HCT116 (cell line): ENCODE measurements at regions not wholly inside any gene's neighbourhood (a gene's known extent, or its start where the extent isn't known, plus 50 kb on each side); places are given as distances from the start of the nearest gene placed in this dataset.

Experiments
- ATAC-seq: fragments of 200-7000 bp; cut with Tn5 transposase; 2 replicates; pipeline ENCODE4 v1.9.1; 2020; ENCODE audit warnings: mild to moderate bottlenecking, moderate library complexity
- BruUV-seq: library from RNA; stranded (reverse); fragments of 400-500 nt; replicated peaks from 2 replicates; lab custom pipeline; 2021; lab: Mats Ljungman, UMichigan
- CTCF ChIA-PET: fragments of 300-600 bp; sonication (Branson Sonifier 250); formaldehyde crosslinking; loops from one replicate; lab custom pipeline; 2021; ENCODE audit warnings: antibody characterized with exemption; lab: Charles Lee
- POLR2A ChIA-PET: fragments of 300-600, 350-600 bp; sonication (Branson Sonifier 250); formaldehyde crosslinking; loops from one replicate; lab custom pipeline; 2021; ENCODE audit warnings: antibody characterized with exemption; lab: Charles Lee
- RAD21 ChIA-PET, 2 experiments: fragments of 300-600 bp; sonication (Branson Sonifier 250); formaldehyde crosslinking; loops; one replicate each; lab custom pipeline; 2023; ENCODE audit warnings: low total read pairs in 2 of 2; ENCODE audit not compliant: uncharacterized antibody in 2 of 2, unreplicated experiment in 2 of 2, low non-redundant PET in 1 of 2; lab: Charles Lee
- DNase-seq: peaks from one replicate; pipeline ENCODE4 v3.0.0-alpha.2; 2010; ENCODE audit warnings: low read depth, low spot score
- H2AFZ ChIP-seq: fragments of 200-600 bp; shearing (Covaris generic), sonication (generic); 2 replicates; pipeline ENCODE4 v1.6.1; 2017; ENCODE audit warnings: low read depth, mixed run types, mixed read lengths, antibody characterized with exemption, low read length; ENCODE audit not compliant: poor library complexity, severe bottlenecking
- H3K27ac ChIP-seq: 2 replicates; pipeline ENCODE4 v1.5.1; 2012; ENCODE audit warnings: low read depth, low read length
- H3K27me3 ChIP-seq: fragments of 200-600 bp; sonication (generic); 2 replicates; pipeline ENCODE4 v1.6.1; 2016; ENCODE audit warnings: mixed run types, low read length, mixed read lengths; ENCODE audit not compliant: insufficient read depth
- H3K36me3 ChIP-seq, 2 experiments: fragments of 200-500 bp in 1 of 2; fragments of 200-600 bp in 1 of 2; sonication (Bioruptor generic) in 1 of 2; sonication (generic) in 1 of 2; 2 replicates each; pipeline versions ENCODE4 v1.5.1 to v1.6.1; 2014 to 2016; ENCODE audit warnings: low read length in 2 of 2, inconsistent platforms in 1 of 2, mixed read lengths in 1 of 2, mixed run types in 1 of 2; ENCODE audit not compliant: insufficient read depth in 2 of 2, control insufficient read depth in 1 of 2
- H3K4me1 ChIP-seq, 2 experiments: fragments of 200-600 bp in 1 of 2; sonication (generic) in 1 of 2; 2 replicates each; pipeline versions ENCODE4 v1.5.1 to v1.6.1; 2012 to 2017; ENCODE audit warnings: low read length in 2 of 2, inconsistent platforms in 1 of 2, mild to moderate bottlenecking in 1 of 2, mixed read lengths in 1 of 2, mixed run types in 1 of 2, moderate library complexity in 1 of 2; ENCODE audit not compliant: insufficient read depth in 2 of 2, control insufficient read depth in 1 of 2
- H3K4me2 ChIP-seq: fragments of 200-600 bp; sonication (generic); 2 replicates; pipeline ENCODE4 v1.6.1; 2017; ENCODE audit warnings: mixed run types, low read length, mixed read lengths
- H3K4me3 ChIP-seq, 2 experiments: fragments of 200-600 bp in 1 of 2; sonication (generic) in 1 of 2; replicated peaks in 1 of 2; 2 replicates each; pipeline ENCODE4 v1.5.1; 2011 to 2016; ENCODE audit warnings: low read length in 2 of 2, control low read depth in 1 of 2, low read depth in 1 of 2, mild to moderate bottlenecking in 1 of 2, mixed read lengths in 1 of 2, mixed run types in 1 of 2
- H3K79me2 ChIP-seq: fragments of 200-600 bp; sonication (generic); 2 replicates; pipeline ENCODE4 v1.6.1; 2017; ENCODE audit warnings: mild to moderate bottlenecking, mixed run types, low read length, moderate library complexity, mixed read lengths; ENCODE audit not compliant: insufficient read depth
- H3K9ac ChIP-seq: fragments of 200-600 bp; sonication (generic); 2 replicates; pipeline ENCODE4 v1.6.1; 2016; ENCODE audit warnings: low read length, mixed read lengths
- H3K9me2 ChIP-seq: fragments of 200-600 bp; sonication (generic), shearing (Covaris generic); 2 replicates; pipeline ENCODE4 v1.6.1; 2017; ENCODE audit warnings: mixed run types, mild to moderate bottlenecking, moderate library complexity; ENCODE audit not compliant: insufficient read depth
- H3K9me3 ChIP-seq, 2 experiments: fragments of 200-500 bp in 1 of 2; fragments of 200-600 bp in 1 of 2; sonication (Bioruptor generic) in 1 of 2; sonication (generic) in 1 of 2; 2 replicates each; pipeline ENCODE4 v1.6.1; 2014 to 2017; ENCODE audit warnings: low read length in 2 of 2, mixed read lengths in 2 of 2, inconsistent platforms in 1 of 2, low read depth in 1 of 2, mild to moderate bottlenecking in 1 of 2, mixed run types in 1 of 2, moderate library complexity in 1 of 2; ENCODE audit not compliant: control insufficient read depth in 1 of 2, insufficient read depth in 1 of 2
- H4K20me1 ChIP-seq: fragments of 200-600 bp; sonication (generic), shearing (Covaris generic); 2 replicates; pipeline ENCODE4 v1.6.1; 2017; ENCODE audit warnings: mixed run types, mild to moderate bottlenecking, moderate library complexity; ENCODE audit not compliant: insufficient read depth
- CBX3 ChIP-seq: IDR thresholded peaks from 2 replicates; pipeline ENCODE4 v1.6.1; 2012; ENCODE audit warnings: low read depth
- EGR1 ChIP-seq: IDR thresholded peaks from 2 replicates; pipeline ENCODE4 v1.6.1; 2012; ENCODE audit warnings: low read depth
- EZH2 ChIP-seq: fragments of 200-600 bp; sonication (generic); IDR thresholded peaks from 2 replicates; pipeline ENCODE4 v1.6.1; 2017; ENCODE audit warnings: antibody characterized with exemption, mixed run types
- FOSL1 ChIP-seq: IDR thresholded peaks from 2 replicates; pipeline ENCODE4 v1.6.1; 2012; ENCODE audit warnings: low read depth
- JUND ChIP-seq: IDR thresholded peaks from 2 replicates; pipeline ENCODE4 v1.6.1; 2012
- POLR2A ChIP-seq: IDR thresholded peaks from 2 replicates; pipeline ENCODE4 v1.7.0; 2011; ENCODE audit warnings: borderline replicate concordance; ENCODE audit not compliant: insufficient read depth, insufficient read length; ENCODE audit errors: extremely low read depth
- POLR2AphosphoS5 ChIP-seq: IDR thresholded peaks from 2 replicates; pipeline ENCODE4 v1.6.1; 2011; ENCODE audit warnings: mild to moderate bottlenecking, low read depth, low read length, moderate library complexity
- SIN3A ChIP-seq: IDR thresholded peaks from 2 replicates; pipeline ENCODE4 v1.6.1; 2012; ENCODE audit warnings: low read depth
- SRF ChIP-seq: IDR thresholded peaks from 2 replicates; pipeline ENCODE4 v1.6.1; 2012; ENCODE audit warnings: low read depth
- TCF7L2 ChIP-seq: IDR thresholded peaks from 2 replicates; pipeline ENCODE4 v1.7.0; 2011; ENCODE audit warnings: borderline replicate concordance, inconsistent platforms; ENCODE audit not compliant: insufficient read depth, insufficient read length; ENCODE audit errors: extremely low read depth
- YY1 ChIP-seq: IDR thresholded peaks from 2 replicates; pipeline ENCODE4 v1.6.1; 2011; ENCODE audit warnings: low read length, low read depth, moderate library complexity, mild to moderate bottlenecking; ENCODE audit not compliant: insufficient replicate concordance; ENCODE audit errors: extremely low read depth
- ZFX ChIP-seq: fragments of 450-650 bp; IDR thresholded peaks from 2 replicates; pipeline ENCODE4 v1.6.1; 2017
- ZNF274 ChIP-seq: fragments of 200-500 bp; sonication (Bioruptor generic); IDR thresholded peaks from 2 replicates; pipeline ENCODE4 v1.6.1; 2014; ENCODE audit warnings: mild to moderate bottlenecking, low read depth, low read length, inconsistent platforms
- intact Hi-C: fragments of 100-400 bp; cut with micrococcal nuclease; formaldehyde crosslinking; loops from 2 replicates; pipeline ENCODE4 v1.10.0; 2022
- TF ChIP-seq, protein P1 (sequence below): IDR thresholded peaks from 2 replicates; pipeline ENCODE4 v1.6.1; 2012
- TF ChIP-seq, protein P2 (sequence below): IDR thresholded peaks from 2 replicates; pipeline ENCODE4 v1.6.1; 2012
- TF ChIP-seq, protein P3 (sequence below), 3 experiments: fragments of 200-600 bp in 1 of 3; sonication (generic) in 1 of 3; IDR thresholded peaks in 2 of 3; conservative IDR thresholded peaks in 1 of 3; 2 replicates each; pipeline ENCODE4 v1.5.1; 2012 to 2017; ENCODE audit warnings: low read depth in 2 of 3, low read length in 2 of 3, antibody characterized with exemption in 1 of 3, borderline replicate concordance in 1 of 3, control low read depth in 1 of 3, mild to moderate bottlenecking in 1 of 3, mixed read lengths in 1 of 3, mixed run types in 1 of 3, moderate library complexity in 1 of 3; ENCODE audit not compliant: insufficient read depth in 1 of 3
- TF ChIP-seq, protein P4 (sequence below): IDR thresholded peaks from 2 replicates; pipeline ENCODE4 v1.6.1; 2012; ENCODE audit warnings: low read depth

DNA sequence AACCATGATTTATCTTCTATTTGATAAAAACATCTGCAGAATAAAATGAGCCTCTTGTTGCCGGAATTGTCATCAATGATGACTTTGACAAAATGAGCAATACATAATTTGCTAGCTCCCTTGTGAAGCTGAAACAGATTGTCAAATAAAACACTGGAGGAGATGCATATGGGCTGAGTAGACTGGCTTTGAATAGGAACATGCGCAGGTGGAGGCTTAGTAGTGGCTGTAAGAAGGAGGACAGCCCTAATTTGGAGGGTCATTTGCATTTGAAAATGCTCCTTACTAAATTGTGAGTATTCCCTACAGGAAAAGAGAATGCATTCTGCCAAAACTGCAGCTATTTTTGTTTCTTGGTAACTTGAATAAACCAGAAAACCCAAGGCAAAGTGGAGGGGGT lies 329.1 kb downstream of the PPARGC1A start:
- no peak overlapping the region for H3K27ac ChIP-seq
- no peak overlapping the region for H2AFZ ChIP-seq
- H4K20me1 ChIP-seq, result no peaks in the 10 kb centered on the region
- RAD21 ChIA-PET, result no interaction called here
- intact Hi-C loops, result no loop called here
- no peaks in the 10 kb centered on the region for H3K9me2 ChIP-seq
- no peaks in the 10 kb centered on the region for H3K4me1 ChIP-seq
- DNase-seq, result no peak
- no peaks in the 10 kb centered on the region for H3K36me3 ChIP-seq
- H3K9me3 ChIP-seq, result peaks cover 6 to 10% of the 10 kb centered on the region in 2 experiments; a peak in 2 of 4 replicates
- no TSS peak for BruUV-seq
- H3K4me2 ChIP-seq, result no peak overlapping the region
- ATAC-seq, result no peak
- no peak overlapping the region for H3K4me3 ChIP-seq
- TF ChIP-seq POLR2A, result no peak
- TF ChIP-seq, protein P1, sequence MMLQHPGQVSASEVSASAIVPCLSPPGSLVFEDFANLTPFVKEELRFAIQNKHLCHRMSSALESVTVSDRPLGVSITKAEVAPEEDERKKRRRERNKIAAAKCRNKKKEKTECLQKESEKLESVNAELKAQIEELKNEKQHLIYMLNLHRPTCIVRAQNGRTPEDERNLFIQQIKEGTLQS, result no peak
- TF ChIP-seq YY1, result no peak
- no peak for TF ChIP-seq FOSL1
- no peak for TF ChIP-seq EGR1
- TF ChIP-seq SRF, result no peak
- no peak for TF ChIP-seq CBX3
- no peak for TF ChIP-seq ZNF274
- TF ChIP-seq JUND, result no peak
- TF ChIP-seq, protein P2, sequence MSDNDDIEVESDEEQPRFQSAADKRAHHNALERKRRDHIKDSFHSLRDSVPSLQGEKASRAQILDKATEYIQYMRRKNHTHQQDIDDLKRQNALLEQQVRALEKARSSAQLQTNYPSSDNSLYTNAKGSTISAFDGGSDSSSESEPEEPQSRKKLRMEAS, result no peak
- TF ChIP-seq TCF7L2, result no peak
- no peak for TF ChIP-seq POLR2AphosphoS5
- TF ChIP-seq EZH2, result no peak
- TF ChIP-seq, protein P3, sequence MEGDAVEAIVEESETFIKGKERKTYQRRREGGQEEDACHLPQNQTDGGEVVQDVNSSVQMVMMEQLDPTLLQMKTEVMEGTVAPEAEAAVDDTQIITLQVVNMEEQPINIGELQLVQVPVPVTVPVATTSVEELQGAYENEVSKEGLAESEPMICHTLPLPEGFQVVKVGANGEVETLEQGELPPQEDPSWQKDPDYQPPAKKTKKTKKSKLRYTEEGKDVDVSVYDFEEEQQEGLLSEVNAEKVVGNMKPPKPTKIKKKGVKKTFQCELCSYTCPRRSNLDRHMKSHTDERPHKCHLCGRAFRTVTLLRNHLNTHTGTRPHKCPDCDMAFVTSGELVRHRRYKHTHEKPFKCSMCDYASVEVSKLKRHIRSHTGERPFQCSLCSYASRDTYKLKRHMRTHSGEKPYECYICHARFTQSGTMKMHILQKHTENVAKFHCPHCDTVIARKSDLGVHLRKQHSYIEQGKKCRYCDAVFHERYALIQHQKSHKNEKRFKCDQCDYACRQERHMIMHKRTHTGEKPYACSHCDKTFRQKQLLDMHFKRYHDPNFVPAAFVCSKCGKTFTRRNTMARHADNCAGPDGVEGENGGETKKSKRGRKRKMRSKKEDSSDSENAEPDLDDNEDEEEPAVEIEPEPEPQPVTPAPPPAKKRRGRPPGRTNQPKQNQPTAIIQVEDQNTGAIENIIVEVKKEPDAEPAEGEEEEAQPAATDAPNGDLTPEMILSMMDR (IDR thresholded peaks at IDR 0.05 in 2 of 3, conservative IDR thresholded peaks at IDR 0.05 in 1 of 3; ENCODE audit: borderline replicate concordance in 1 of 3, insufficient read depth in 1 of 3, low read depth in 2 of 3, low read length in 2 of 3), result no peak
- no peak for TF ChIP-seq ZFX
- TF ChIP-seq, protein P4, sequence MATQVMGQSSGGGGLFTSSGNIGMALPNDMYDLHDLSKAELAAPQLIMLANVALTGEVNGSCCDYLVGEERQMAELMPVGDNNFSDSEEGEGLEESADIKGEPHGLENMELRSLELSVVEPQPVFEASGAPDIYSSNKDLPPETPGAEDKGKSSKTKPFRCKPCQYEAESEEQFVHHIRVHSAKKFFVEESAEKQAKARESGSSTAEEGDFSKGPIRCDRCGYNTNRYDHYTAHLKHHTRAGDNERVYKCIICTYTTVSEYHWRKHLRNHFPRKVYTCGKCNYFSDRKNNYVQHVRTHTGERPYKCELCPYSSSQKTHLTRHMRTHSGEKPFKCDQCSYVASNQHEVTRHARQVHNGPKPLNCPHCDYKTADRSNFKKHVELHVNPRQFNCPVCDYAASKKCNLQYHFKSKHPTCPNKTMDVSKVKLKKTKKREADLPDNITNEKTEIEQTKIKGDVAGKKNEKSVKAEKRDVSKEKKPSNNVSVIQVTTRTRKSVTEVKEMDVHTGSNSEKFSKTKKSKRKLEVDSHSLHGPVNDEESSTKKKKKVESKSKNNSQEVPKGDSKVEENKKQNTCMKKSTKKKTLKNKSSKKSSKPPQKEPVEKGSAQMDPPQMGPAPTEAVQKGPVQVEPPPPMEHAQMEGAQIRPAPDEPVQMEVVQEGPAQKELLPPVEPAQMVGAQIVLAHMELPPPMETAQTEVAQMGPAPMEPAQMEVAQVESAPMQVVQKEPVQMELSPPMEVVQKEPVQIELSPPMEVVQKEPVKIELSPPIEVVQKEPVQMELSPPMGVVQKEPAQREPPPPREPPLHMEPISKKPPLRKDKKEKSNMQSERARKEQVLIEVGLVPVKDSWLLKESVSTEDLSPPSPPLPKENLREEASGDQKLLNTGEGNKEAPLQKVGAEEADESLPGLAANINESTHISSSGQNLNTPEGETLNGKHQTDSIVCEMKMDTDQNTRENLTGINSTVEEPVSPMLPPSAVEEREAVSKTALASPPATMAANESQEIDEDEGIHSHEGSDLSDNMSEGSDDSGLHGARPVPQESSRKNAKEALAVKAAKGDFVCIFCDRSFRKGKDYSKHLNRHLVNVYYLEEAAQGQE, result no peak
- TF ChIP-seq SIN3A, result no peak
- CTCF ChIA-PET, result no interaction called here
- no peaks in the 10 kb centered on the region for H3K79me2 ChIP-seq
- no peak overlapping the region for H3K9ac ChIP-seq
- POLR2A ChIA-PET, result no interaction called here
- no peaks in the 10 kb centered on the region for H3K27me3 ChIP-seq
